AG08395 (cell line): ENCODE measurements at regions not wholly inside any gene's neighbourhood (a gene's known extent, or its start where the extent isn't known, plus 50 kb on each side); places are given as distances from the start of the nearest gene placed in this dataset.
"Not testable (repeated sequence)": the region's sequence is repeated elsewhere in the genome, so short reads cannot be mapped to it uniquely, and the experiment has no call there.

Experiments
- DNase-seq: peaks from one replicate; pipeline ENCODE4 v3.0.0; 2012; ENCODE audit warnings: mixed read lengths, low spot score

DNA sequence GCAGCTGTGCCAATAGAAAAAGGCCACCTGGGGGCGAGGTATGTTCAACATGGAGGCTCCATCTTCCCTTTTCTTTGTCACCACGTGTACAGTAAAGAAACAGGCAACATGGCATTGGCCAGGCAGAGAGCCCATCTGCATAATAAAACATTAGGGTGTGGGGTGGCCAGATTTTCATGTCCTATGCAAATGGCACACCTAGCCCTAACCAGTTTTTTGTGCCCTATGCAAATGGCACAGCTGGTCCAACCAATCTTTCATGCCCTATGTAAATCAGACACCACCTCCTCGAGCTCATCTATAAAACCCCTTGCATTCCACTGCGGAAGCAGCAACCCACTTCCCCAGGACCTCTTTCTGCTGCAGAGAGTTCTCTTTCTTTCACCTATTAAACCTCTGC, 149.1 kb upstream of the RGS6 start:
- DNase-seq, result no peak

DNA sequence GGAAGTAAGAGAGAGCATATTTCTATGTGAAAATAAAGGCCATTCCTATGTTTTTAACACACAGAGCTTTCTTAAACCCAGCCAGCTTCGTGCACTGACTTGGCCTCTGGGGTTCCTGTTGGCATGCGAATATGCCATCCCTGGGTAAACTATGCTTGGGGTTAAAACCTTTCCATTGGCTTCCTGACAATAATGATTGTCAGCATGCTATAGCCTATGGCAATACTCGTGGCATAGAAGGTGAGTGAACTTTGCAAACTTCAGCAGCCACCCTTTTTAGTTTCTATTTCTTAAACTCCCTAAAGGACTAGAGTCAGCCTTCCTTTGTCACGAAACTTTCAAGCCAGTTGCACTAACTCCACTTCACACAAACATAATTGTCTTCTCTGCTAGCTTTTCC, 148.4 kb upstream of the RGS6 start:
- DNase-seq, result no peak

DNA sequence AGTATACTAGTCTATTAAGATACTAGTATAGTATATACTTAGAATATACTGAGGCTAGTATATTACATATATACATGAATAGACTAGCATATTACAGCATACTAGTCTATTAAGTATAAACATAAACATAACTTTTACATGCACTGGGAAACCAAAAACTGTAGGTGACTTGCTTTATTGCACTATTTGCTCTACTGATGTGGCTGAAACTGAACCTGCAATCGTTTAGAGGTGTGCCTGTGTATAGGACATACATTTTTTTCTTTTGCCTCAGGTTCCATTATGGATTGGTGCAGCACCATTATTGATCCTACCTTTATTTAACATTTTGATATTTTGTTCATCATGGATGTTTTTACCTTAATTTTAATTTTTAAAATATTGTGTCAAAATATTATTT, 143.2 kb upstream of the RGS6 start:
- no peak for DNase-seq

DNA sequence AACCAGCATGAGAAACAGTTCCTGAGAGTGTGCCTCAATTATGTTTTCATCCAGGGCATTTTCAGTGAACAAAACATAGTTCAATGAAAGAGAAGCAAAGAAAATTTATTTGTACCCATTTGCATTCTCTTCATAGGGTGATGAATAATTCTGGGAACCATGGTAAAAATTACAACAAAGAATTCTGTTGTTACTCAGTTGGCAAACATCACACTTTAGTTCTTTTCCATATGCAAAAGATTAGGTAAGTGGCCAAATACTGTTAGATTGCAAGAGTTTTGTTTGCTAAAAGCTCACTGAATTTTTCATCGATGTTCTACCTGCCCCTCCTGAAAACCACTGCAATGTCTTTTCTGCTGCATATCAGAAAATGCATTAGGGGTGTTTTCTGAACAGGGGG, 132.4 kb upstream of the RGS6 start:
- DNase-seq, result peak; percentile 12

DNA sequence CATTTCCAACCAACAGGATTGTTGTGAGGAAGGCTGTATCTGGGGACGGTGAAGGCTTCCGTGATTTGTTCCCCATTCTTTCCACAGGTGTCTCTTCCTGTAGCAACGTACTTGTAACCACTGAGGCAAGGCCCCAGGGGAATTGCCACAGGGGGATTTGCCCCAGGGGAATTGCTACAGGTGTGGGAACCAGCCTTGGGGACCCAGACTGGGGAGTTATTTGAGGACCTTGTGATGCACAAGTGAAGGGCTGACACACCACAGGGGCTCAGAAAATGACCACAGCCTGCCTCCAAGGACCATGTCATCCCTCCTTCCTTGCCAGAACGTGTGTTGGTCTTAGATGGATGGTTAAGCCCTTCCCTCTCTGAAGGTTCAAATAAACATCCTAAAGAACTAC, 131.4 kb upstream of the RGS6 start:
- DNase-seq, result no peak

DNA sequence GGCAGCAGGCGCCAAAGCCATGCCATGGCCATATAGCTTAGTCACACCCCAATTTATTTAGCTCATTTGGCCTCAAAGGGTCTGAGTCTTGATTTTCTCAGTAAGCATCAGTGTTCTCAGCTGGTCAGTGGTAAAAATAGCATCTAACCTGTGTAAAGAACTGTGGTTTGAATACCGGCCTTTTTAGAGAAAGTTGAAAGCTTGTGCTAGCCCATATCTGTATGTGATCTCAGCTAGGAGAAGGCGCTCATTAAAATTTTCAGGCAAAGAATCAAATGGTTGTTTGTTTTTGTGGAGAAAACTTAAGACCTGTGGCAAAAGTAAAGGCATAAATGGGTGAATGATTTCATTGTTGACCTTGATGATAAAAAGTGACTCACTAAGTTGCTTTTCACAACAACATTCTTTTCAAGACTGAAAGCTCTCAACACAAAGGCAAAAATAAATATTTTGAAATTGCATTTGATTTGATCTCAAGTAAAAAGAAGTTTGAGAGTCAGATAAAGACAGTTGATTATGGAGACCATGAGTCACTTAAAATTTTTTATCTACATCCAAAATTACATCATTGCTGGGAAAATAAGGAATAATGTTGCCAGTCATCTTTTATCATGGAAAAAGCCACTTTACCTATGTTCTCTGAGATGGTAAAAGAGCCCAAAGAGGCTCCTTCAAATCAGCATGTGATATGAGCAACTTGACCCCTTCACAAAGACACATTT, 128.5 kb upstream of the RGS6 start:
- DNase-seq, result no peak

DNA sequence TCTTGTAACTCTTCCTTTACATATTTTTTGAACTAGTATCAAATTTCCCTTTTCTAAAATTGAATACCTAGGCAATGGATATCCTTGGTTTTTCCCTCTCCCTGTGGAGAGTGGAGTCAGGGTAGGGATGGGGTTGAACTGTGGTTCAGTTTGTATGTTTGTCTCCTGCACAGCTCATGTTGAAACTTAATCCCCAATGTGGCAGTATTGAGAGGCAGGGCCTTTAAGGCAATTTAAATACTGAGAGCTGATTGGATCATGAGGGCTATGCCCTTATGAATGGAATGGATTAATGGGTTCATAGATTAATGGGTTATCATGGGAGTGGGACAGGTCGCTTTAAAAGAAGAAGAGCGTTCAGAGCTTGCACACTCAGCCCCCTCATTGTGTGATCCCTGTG, 127.2 kb upstream of the RGS6 start:
- DNase-seq, result no peak

DNA sequence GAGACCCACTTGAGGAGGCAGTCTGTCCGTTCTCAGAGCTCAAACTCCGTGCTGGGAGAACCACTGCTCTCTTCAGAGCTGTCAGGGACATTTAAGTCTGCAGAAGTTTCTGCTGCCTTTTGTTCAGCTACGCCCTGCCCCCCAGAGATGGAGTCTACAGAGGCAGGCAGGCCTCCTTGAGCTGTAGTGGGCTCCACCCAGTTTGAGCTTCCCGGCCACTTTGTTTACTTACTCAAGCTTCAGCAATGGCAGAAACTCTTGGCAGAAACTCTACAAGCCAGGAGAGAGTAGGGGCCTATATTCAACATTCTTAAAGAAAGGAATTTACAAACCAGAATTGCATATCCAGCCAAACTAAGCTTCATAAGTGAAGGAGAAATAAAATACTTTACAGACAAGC, 125.2 kb upstream of the RGS6 start:
- not testable (repeated sequence) for DNase-seq

DNA sequence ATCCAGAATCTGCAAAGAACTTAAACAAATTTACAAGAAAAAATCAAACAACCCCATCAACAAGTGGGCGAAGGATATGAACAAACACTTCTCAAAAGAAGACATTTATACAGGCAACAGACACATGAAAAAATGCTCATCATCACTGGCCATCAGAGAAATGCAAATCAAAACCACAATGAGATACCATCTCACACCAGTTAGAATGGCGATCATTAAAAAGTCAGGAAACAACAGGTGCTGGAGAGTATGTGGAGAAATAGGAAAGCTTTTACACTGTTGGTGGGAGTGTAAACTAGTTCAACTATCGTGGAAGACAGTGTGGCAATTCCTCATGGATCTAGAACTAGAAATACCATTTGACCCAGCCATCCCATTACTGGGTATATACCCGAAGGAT, 121.4 kb upstream of the RGS6 start:
- DNase-seq, result not testable (repeated sequence)

DNA sequence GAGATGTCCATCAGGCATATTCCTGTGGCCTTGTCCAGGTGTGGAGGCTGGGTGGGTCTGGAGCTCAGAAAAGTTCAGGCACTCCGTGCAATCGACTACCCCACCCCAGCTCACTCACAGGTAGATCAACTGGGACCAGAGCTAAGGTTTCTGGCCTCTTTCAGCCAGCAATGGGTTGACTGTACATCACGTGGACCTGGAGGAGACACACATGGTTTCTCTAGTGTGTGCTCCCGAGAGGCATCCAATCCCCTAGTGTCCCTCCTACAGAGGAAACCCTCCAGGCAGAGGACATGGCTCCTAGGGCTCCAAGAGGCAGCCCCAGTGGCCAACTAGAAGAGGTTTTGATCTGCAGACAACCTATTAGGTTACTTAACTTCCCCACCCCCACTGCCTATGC, 119.5 kb upstream of the RGS6 start:
- DNase-seq, result no peak

DNA sequence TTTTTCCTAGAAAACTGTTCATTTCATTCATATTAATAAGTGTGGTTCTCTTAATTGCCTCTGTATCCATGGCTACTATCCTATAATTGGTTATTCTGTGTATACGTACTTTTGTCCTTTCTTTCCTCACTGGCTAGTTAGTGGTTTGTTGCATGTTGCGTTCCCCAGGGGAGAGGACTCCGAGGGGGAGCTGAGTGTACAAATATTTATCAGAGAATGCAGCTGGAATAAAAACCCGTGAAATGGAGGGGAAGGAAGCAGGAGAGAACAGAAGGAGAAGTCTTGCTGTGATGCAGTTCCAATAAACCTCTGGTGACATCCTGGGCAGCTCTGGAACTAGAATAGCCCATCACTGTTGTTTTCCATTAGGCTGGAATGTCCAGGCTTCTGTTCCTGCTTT, 117.1 kb upstream of the RGS6 start:
- no peak for DNase-seq

DNA sequence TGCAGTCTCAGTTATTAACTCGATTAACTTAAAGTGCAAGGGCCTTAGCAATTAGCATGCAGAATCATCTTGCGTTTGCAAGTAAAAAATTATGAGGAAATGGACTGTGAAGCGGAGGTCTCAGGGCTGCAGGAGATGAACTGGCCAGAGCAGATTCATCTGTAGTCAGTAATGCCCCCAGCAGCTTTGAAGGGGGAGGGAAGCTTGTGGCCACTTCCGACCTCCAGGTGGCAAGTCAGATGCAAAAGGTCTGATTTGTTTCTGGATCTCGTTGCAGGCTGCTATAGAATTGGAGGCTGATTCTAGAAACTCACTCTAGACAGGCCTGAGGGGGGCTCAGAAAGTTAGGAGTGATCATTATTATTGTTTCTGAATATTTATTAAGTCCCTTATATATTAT, 107.4 kb upstream of the RGS6 start:
- DNase-seq, result no peak

DNA sequence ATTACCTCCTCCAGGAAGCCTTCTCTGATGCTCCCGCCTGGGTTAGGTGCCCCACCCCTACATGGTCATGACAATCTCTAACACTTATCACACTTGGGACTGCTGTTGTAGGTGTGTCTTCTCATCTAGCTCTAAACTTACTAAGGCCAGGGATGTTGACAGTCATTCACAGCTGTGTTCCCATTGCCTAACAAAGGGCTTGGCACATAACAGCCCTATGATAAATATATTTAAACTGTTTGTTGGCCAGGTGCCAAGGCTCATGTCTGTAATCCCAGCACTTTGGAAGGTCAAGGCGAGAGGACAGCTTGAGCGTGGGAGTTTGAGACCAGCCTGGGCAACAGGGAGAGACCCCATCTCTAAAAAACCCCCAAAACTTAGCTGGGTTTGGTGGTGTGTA, 98.8 kb upstream of the RGS6 start:
- no peak for DNase-seq

DNA sequence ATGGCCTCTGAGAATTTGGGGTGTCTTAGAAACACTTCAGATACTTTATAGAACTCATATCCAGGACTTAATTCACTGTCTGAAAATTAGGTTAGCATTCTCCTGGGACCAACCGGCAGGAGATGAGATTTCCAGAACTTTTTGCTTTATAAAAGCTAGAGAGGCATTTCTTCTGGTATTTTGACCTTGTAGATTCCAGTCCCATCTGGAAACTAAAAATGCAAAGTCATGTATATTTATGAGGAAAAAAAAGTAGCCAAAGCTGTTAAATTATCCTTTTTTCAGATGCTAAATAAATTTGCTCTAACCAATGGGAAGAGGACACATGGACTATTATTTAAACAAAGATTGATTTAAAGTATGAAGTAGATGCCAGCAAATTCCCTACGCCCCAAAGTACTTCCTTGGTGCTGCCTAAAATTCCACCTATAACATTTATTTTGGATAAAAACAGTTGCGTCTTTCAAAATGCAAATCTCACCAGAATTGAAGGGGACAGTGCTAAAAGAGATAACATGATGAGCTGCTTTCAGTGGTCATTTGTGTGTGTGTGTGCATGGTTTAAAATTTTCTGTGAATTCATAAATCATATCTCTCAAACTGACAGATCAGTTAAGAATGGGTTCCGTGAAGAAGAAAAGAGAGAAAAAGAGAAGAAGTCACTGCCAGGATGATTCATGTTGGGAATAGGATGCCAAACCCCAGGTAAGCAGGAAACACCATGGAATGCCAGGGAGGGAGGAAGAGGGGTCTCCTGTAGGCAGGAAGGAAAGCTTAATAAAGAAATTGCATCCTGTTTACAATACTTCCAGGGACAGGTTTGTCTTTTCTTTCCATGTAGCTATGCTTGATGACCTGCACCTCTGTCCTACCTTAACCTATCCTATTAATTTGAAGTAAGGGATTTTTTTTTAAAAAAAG, 97.7 kb upstream of the RGS6 start:
- no peak for DNase-seq

DNA sequence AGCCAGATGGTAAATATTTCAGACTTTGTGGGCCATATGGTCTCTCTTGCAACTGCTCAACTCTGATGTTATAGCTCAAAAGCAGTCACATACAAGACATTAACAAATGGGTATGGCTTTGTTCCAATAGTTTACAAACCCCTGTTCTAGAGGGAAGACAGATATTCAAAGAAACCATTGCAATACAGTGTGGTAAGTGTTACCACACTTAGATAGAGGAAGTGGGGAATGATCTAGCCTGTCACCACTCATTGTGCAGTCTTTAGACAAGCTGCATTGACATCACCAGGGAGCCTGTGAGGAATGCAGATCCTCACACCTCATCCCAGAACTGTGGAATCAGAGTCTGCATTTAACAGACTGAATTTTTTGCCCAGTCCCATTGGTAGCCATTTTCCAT, 80.0 kb upstream of the RGS6 start:
- no peak for DNase-seq

DNA sequence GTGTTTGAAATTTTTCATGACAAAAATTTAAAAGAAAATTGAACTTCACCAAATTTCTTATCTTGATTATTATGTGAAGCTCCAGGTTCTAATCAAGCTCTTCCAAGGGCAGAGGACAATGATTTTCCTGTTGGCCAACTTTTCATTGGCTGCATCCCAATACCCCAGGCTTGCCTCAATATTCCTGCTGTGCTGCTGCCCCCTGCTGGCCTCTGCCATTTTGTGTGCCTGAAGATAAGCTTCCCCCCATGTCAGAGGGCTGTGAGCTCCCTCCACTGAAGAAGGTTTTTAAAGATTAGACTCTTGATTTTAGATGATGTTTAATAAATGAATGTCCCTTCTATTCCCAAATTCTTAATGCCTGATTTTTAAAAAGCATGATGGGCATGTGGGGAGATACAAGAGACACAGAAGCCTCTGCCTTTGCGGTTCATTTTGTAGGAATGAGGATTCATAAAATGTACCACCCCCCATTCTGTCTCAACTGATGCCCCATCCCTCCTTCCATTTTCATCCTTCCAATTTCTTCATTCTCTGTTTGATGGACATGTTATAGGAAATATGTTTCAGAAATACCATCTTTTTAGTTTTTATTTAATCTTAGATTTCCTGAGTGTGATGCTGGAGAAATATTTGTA, 76.7 kb upstream of the RGS6 start:
- DNase-seq, result peak; percentile 77

DNA sequence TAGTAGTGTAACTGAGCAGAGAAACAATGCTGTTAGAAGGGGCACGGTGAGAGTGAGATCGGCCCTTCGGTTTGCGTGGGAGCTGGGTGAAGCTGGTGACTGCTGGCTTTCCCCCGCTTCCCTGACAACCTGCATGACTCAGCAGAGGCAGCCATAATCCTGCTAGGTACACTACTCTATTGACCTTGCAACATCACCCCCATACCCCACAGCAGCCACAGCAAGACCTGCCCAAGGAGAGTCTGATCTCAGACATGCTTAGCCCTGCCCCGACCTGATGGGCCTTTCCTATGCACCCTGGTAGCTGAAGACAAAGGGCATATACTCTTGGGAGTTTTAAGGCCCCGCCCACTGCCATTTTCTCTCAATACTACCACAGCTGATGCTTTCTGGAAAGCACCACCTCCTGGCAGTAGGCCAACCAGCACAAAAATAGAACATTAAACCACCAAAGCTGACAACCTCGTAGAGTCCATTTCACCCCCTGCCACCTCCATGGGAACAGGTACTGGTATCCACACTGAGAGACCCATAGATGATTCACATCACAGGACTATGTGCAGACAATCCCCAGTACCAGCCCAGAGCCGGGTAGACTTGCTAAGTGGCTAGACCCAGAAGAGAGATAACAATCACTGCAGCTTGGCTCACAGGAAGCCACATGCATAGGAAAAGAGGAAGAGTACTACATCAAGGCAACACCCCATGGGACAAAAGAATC, 75.9 kb upstream of the RGS6 start:
- DNase-seq, result no peak

DNA sequence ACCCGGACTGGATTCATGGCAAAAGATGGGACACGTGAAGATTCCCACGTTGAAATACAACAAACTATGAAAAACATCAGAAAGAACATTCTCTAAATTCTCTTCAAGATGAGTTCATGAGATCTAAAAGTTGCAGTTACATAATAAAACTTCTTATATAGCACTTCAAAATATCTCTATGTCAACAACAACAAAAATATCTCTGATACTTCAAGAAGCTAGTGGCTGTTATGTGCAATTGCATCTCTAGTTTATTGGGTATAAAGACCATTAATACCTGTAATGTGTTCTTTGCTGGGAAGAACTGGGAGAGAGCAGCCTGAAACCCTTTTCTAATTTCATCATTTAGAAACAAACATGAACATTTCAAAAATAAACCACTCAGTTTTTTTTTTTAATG, 69.2 kb upstream of the RGS6 start:
- no peak for DNase-seq

DNA sequence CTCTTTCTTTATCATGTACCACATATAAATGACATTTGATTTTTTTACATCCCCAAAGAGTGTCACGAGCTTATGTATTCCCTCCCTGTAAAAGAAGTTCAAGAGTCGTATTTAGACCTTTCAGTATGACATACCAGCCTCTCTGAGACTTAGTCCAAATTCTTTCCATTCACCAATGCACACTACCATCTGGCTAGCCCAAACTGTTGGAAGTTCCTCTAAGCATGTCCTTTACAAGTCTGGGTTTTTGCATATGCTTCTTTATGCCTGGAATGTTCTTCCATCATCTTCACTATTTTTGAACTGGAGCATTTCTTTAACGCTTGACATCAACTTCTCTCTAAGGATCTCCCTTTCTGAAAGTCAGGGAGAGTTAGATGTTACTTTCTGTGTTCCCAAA, 68.5 kb upstream of the RGS6 start:
- DNase-seq, result no peak
